ENCODE measurements at regions not wholly inside any gene's neighbourhood (a gene's known extent, or its start where the extent isn't known, plus 50 kb on each side); places are given as distances from the start of the nearest gene placed in this dataset.
"Not testable (repeated sequence)": the region's sequence is repeated elsewhere in the genome, so short reads cannot be mapped to it uniquely, and the experiment has no call there.

DNA sequence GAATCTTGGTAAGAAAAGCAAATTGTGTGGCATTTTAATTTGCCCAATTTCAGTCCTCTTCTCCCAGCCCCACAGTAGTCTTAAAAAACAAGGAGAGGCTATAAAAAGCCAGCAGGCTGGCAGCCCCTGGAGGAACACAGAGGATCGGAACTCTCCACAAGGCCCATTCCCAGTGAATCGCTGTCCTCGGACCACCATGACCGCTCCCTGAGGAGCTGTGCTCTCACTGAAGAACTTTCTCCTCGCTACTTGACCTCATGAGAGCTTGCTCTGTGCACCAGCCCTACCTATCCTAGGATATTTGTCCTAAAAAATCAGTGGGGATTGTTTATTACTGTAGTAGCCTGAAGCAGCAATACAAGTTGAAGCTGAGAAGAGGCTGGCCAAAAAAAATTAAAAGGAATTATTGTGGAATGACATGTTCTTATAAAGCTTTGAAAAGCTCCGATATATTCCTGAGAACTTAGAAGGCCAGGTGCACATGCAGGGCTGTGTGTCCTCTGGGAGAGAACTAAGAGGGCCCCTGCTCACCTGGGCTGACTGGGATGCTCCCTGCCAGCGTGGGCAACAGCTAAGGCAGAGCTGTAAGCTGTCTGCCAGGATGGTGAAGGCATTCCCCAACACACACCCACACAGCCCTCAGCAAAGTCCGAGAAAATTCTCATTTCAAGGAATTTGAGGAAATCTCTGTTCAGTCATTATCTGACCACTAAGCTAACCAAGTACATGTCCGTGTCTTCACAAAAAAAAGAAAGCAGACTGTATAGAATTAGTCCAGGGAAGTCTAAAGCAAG is 148.8 kb upstream of the SFSWAP start:
- no peak for DNase-seq

- DNase-seq: not testable (repeated sequence)
Measured at GRCh38 chr12:131564138-131564727, 146.7 kb upstream of the SFSWAP start.

DNA sequence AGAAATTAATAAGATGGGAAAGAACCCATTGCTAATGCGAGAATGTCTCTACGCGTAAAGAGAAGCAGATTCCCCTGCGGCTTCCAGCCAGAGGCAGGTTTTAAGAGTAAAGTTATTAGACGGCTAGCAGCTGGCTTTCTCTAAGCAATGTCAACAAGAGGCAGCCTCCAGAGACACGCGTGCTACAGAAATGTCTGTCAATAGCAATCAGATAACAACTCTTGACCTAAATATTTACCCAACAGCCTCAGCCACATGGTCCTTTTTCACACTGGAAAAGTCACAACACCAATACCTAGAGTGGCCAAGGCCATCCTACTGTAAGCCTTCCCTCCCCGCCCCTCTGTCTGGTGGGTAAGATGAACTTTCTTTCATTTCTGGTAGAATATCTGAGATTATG is 146.0 kb upstream of the SFSWAP start:
- DNase-seq: no peak

DNA sequence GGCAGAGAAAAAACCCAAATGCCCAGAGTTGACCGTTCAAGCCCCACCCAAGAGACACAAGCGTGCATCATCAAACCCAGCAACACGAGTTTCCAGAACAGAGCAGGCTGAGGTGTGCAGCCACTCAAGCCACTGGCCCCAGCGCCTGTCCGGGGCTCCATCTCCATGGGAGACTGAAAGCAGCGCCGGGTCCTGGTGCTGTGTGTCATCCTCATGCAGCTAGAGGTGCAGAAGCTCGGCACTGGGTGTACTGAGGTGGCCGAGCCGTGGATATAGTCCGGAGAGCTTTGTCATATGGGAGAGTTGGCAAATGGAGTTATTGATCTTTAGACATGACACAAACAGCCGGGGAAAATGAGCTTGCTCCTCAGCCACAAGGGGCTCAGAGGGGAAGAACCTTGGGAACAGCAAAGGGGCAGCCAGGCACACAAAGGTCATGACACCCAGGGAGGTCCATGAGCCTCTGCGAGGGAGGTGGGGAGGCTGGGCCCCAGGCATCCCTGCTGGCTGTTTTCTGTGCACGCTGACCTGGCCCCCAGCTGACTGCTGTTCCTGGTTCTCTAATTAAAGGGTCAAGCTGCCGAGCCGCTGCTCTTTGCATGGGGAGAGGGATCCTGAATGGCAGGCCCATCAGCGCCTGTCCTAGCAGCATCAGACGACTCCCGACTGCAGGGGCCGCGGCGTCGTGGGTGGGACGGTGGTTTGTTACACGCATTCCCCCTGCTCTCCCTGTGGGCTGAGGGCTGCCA is 145.4 kb upstream of the SFSWAP start:
- DNase-seq: no peak

DNA sequence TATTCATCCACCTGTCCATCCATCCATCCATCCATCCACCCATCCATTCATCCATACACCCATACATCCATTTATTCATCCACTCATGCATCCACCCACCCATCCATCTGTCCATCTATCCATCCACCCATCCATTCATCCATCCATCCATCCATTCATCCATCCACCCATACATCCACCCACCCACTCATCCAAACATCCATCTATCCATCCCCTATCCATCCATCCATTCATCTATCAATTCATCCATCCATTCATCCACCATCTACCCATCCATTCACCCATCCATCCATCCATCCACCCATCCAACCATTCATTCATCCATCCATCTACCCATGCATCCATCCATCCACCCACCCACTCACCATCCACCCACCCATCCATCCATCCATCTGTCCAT is 142.6 kb upstream of the SFSWAP start:
- DNase-seq: no peak

GRCh38 chr12:131570596-131570995 is 140.3 kb upstream of the SFSWAP start:
- DNase-seq: no peak

GRCh38 chr12:131571827-131572226 is 139.1 kb upstream of the SFSWAP start:
- DNase-seq: no peak

DNA sequence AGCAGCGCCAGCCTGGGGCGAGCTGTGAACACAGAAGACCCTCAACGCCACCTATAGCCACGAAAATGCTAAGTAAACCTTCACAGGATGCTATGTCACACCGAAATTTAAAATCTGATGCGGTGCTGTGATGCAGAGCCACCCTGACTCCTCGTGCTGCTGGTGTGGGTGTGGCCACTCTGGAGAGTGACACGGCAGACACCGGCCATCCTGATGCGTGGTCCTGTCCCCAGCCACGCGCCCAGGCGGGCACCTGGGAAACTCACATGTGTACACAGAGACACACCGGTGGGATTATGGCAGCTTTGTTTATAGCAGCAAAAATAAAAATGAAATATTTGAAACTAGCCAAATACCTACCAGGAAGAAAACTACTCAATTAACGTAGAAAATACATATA is 138.3 kb upstream of the SFSWAP start:
- DNase-seq: no peak

GRCh38 chr12:131573631-131574394 is 137.1 kb upstream of the SFSWAP start:
- no peak for DNase-seq

DNA sequence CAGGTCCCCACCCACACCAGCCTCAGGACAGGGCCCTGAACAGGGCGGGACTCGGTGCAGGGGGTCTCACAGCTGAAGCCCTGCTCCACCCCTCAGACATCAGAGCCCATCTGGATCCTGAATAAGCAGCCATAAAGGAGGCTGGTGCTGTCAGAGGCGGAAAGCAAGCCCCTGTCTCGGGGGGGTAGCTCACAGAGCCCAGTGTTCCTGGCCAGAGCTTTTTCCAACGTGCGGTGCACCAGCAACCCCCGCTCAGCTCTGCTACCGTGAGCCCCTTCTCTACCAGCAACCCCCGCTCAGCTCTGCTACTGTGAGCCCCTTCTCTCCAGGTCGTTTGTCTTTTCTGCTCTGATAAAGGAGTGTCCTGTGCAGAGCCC is 136.5 kb upstream of the SFSWAP start:
- DNase-seq: no peak

DNA sequence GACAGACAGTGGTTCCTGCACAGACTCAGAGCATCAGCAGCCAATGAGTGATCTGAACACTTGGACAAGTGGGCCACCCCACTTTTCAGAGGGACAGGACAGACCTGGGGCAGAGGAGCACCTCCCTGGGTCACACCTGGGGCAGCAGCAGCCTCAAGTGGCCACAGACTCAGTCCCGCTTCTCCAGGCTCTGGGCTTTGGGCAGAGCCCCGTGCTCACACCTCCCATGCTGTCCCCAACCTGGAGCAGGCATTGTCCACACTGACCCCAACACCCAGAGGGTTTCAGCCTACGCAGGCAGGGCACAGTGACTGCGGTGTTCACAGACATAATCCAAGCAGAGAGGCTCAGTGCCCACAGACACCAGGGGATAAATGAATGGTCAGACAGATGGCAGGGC is 135.5 kb upstream of the SFSWAP start:
- DNase-seq: no peak

DNA sequence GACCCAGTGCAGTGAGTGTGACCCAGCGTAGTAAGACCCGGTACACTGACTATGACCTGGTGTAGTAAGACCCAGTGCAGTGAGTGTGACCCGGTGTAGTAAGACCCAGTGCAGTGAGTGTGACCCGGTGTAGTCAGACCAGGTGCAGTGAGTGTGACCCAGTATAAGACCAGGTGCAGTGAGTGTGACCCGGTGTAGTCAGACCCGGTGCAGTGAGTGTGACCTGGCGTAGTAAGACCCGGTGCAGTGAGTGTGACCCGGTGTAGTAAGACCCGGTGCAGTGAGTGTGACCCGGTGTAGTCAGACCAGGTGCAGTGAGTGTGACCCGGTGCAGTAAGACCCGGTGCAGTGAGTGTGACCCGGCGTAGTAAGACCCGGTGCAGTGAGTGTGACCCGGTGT is 134.2 kb upstream of the SFSWAP start:
- DNase-seq: not testable (repeated sequence)

DNA sequence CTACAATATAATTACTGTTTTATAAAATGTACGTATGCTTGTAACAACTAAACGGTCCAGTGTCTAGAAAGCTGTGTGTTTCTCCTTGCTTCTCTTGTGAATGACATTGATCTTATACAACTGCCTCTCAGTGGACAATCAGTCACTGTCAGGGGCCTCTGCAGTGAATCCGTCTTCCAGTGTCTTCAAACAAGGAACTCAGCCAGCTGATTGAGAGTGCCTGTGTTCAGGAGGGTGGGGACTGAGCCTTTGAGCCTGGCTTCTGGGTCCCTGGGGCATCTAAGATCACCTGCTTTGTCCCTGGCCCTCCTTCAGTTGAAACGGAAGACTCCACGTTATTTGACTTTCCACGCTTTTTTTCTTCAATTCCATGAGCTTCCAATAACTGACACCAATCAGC is 133.1 kb upstream of the SFSWAP start:
- DNase-seq: no peak

- DNase-seq: no peak
Measured at GRCh38 chr12:131578828-131579470, 131.9 kb upstream of the SFSWAP start.

GRCh38 chr12:131583090-131583712 is 127.7 kb upstream of the SFSWAP start:
- no peak for DNase-seq

GRCh38 chr12:131586269-131586668 is 124.6 kb upstream of the SFSWAP start:
- no peak for DNase-seq

DNA sequence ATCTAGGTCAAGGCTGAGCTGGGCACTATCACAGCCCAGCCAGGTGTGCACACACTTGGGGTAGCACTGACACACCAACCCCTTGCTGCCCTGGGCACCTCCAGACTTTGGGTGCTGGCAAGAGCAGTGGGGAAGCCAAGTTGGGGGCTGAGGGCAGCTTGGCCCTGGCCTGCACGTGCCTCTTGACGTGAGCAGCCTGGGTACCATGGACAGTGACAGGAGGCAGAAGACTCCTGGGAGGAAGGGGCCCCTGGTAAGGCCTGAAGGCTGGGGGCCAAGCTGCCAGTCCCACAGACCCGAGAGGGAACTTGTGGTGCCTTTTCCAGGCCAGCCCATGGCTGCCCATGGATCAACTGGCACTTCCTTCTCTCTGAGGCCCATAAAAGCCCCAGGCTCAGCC is 124.1 kb upstream of the SFSWAP start:
- no peak for DNase-seq

DNA sequence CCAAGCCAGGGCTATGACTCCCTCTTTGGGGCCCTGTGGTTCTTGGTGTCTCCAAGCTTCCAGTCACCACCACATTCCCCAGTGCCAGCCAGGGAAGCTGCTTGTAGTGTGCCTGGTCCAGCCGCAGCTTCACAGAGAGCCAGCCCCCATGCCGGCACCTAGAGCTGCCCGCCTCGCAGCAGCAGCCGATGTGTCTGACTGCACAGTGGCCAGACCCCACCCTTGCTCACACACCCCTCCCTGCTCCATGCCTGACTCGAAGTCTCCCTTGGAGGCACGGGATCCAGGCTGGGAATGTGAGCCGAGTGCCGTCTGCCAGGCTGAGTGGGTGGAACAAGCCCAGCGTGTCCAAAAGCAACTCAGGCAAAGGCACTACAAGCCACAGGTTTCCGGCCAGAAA is 123.3 kb upstream of the SFSWAP start:
- no peak for DNase-seq

- no peak for DNase-seq
Measured at GRCh38 chr12:131589221-131589897, 121.5 kb upstream of the SFSWAP start.

GRCh38 chr12:131589966-131590365 is 120.9 kb upstream of the SFSWAP start:
- DNase-seq: no peak

GRCh38 chr12:131591136-131591535 is 119.8 kb upstream of the SFSWAP start:
- DNase-seq: no peak

Data from activated naive CD4-positive, alpha-beta T cell treated with Interleukin-2 at 50 U/mL for 16 hours (primary cell).